K562 (cell line): ENCODE measurements at regions not wholly inside any gene's neighbourhood (a gene's known extent, or its start where the extent isn't known, plus 50 kb on each side); places are given as distances from the start of the nearest gene placed in this dataset.
"Not testable (repeated sequence)": the region's sequence is repeated elsewhere in the genome, so short reads cannot be mapped to it uniquely, and the experiment has no call there.

Experiments
- TAF7 ChIP-seq: fragments of 450-650 bp; IDR thresholded peaks from 2 replicates; pipeline ENCODE4 v1.6.1; 2016; ENCODE audit warnings: missing genetic modification characterization, missing compliant biosample characterization
- ZFP1 ChIP-seq: fragments of 450-650 bp; formaldehyde crosslinking; IDR thresholded peaks from 2 replicates; pipeline ENCODE4 v1.4.0; 2020; ENCODE audit warnings: mild to moderate bottlenecking, mixed read lengths
- ZHX1 ChIP-seq: fragments of 150-350 bp; conservative IDR thresholded peaks from 2 replicates; pipeline ENCODE4 v1.6.1; 2014; ENCODE audit warnings: low read length
- TF ChIP-seq, protein P1 (sequence below), 3 experiments: IDR thresholded peaks in 2 of 3; conservative IDR thresholded peaks in 1 of 3; 2 replicates each; pipeline ENCODE4 v1.5.1; 2011 to 2012; ENCODE audit warnings: low read length in 3 of 3, mild to moderate bottlenecking in 3 of 3, control low read depth in 2 of 3, improper control_type of control experiment in 1 of 3, inconsistent platforms in 1 of 3, low read depth in 1 of 3, mixed read lengths in 1 of 3, moderate library complexity in 1 of 3; ENCODE audit not compliant: insufficient read depth in 2 of 3

GRCh38 chr5:38678697-38679096 lies 122.3 kb upstream of the LIFR start:
- TF ChIP-seq, protein P1, sequence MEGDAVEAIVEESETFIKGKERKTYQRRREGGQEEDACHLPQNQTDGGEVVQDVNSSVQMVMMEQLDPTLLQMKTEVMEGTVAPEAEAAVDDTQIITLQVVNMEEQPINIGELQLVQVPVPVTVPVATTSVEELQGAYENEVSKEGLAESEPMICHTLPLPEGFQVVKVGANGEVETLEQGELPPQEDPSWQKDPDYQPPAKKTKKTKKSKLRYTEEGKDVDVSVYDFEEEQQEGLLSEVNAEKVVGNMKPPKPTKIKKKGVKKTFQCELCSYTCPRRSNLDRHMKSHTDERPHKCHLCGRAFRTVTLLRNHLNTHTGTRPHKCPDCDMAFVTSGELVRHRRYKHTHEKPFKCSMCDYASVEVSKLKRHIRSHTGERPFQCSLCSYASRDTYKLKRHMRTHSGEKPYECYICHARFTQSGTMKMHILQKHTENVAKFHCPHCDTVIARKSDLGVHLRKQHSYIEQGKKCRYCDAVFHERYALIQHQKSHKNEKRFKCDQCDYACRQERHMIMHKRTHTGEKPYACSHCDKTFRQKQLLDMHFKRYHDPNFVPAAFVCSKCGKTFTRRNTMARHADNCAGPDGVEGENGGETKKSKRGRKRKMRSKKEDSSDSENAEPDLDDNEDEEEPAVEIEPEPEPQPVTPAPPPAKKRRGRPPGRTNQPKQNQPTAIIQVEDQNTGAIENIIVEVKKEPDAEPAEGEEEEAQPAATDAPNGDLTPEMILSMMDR (IDR thresholded peaks at IDR 0.05 in 2 of 3, conservative IDR thresholded peaks at IDR 0.05 in 1 of 3; ENCODE audit: insufficient read depth in 2 of 3, low read depth in 1 of 3, low read length in 3 of 3): not testable (repeated sequence)
- TF ChIP-seq ZHX1; TAF7 (tag); ZFP1 (CRISPR knock-in tag): not testable (repeated sequence)
